SW480 (cell line): ENCODE measurements at regions not wholly inside any gene's neighbourhood (a gene's known extent, or its start where the extent isn't known, plus 50 kb on each side); places are given as distances from the start of the nearest gene placed in this dataset.
A peak's percentile ranks its signal among the peaks of the same experiment; 100 is the strongest.

Experiments used
- DNase-seq: peaks from one replicate; pipeline ENCODE4 v3.0.0-alpha.2; 2016; ENCODE audit warnings: low spot score

GRCh38 chr12:90079529-90080210 lies 371.0 kb upstream of the ATP2B1 start:
- no peak for DNase-seq

DNA sequence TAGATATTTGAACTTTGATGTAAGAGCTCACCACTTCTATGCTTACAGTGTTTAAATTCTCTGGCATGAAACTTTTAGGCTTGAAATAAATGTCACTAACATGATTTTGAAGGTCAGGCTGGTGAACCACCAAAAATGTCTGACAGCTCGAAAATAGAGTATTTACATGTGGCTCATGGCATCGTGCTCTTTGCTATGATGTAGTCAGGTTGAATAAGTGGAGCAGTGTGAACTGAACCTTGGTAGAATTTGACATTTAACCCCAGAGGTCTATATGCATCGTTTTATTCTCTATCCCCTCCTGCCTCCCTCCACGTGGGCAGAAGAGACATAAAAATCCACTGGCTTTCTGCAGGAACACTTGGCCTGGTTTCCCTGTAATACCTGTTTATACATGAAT lies 369.7 kb upstream of the ATP2B1 start:
- DNase-seq = no peak

DNA sequence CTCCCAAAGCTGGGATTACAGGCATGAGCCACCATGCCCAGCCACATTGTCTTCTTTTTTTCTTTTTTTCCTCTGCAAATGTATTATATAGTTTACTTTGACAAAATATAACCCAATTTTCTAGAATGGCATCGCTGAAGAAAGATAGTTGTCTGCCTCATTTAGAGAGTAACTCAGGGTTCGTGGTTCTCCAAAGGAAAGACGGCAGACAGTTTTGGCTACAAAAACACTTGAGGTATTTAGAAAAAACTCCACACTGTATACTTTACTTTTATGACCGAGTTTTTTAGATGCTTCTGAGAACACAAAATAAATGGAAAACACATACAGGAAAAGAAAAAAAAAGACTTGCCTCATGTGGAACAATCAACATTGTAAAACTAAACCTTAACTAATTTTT lies 369.1 kb upstream of the ATP2B1 start:
- no peak for DNase-seq

- DNase-seq = no peak
These were observed 368.2 kb upstream of the ATP2B1 start for GRCh38 chr12:90076851-90077319.

- no peak for DNase-seq
These were observed 367.0 kb upstream of the ATP2B1 start for GRCh38 chr12:90075685-90076084.

GRCh38 chr12:90074086-90074485 lies 365.4 kb upstream of the ATP2B1 start:
- no peak for DNase-seq

DNA sequence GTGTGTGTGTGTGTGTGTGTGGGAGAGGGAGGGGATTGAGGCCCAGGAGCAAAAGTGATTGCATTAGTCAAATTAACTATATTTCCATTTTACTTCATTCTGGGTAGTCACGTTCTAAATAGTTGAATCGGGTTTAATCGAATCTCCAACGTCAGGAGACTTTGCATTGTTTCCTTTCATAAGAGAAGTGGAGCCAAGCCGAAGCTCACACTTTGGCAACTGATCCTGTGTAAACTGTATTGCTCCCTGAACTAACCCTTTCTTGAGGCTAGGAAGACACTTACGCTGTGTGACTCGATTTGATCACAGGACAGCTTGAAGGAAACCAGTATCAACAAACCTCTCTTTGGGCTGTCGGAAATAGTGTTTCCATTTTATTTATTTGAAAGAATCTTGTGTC lies 363.4 kb upstream of the ATP2B1 start:
- no peak for DNase-seq

GRCh38 chr12:90069711-90070110 lies 361.1 kb upstream of the ATP2B1 start:
- no peak for DNase-seq

GRCh38 chr12:90067791-90068190 lies 359.2 kb upstream of the ATP2B1 start:
- no peak for DNase-seq

DNA sequence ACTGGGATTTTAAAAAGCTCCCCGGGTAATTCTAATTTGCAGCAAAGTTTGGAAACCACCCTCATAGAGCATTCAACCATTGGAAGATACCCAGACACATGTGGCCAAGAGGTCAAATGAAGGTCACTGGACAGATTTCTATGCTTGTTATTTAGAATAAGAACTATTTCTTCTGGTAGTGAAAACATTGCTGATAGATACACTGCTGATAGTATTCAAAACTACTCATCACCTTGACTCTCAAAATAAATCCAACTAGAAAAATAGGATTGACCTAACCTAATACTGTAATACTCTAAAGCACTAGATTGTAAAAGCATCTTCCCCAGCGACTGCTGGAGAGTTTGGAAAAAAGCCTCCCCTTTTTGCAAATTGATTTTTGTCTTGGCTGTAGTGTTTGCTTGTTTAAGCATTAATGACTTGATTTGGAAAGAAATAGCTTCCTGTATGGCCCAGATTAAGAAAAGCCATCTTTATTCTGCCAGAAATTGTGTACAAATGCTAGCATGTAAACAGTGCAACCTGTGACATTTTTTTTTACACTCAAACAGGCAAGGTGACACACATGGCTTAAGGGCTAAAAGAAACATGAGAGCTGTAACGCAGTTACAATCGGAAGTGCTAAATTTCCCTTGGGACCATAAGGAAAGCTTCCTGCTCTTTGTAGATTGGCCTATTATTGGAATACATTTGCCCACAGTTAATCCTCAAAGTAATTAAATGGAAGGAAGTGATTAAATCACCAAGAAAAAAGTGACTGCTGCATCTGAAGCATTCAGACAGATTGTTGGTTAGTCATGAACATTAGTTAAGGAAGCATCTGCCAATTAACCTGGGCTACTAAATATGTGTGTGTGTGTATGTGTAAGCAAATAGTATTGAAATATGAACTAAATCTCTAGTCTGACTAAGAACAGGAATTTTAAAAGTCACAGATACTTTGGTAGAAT lies 356.5 kb upstream of the ATP2B1 start:
- peak; percentile 62 for DNase-seq

- peak; percentile 28 for DNase-seq
These were observed 354.2 kb upstream of the ATP2B1 start for GRCh38 chr12:90062799-90063198.

- no peak for DNase-seq
These were observed 353.2 kb upstream of the ATP2B1 start for GRCh38 chr12:90061809-90062208.

GRCh38 chr12:90060031-90060430 lies 351.4 kb upstream of the ATP2B1 start:
- DNase-seq = no peak

- DNase-seq = no peak
These were observed 350.1 kb upstream of the ATP2B1 start for GRCh38 chr12:90058704-90059103.

DNA sequence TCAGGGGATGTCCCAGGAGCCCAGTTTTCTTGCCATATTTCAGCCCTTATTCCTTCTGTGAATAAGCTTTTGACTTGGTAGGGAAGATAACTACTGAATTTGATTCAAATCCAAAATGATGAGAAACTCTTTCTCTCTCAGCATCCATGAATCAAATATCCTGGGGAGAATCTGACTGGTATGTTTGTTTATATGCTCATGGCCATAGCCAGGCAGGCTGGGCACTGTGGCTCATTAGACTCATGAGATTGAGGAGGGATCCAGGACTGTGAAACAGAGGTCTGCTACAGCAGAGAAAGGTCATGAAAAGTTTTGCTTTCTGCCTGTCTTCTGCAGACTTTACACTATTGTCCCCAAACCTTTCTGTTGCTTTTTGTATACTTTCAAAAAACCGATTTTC lies 346.4 kb upstream of the ATP2B1 start:
- DNase-seq = no peak

GRCh38 chr12:90048918-90049317 lies 340.3 kb upstream of the ATP2B1 start:
- DNase-seq = no peak

GRCh38 chr12:90045559-90045958 lies 336.9 kb upstream of the ATP2B1 start:
- no peak for DNase-seq

- no peak for DNase-seq
These were observed 335.4 kb upstream of the ATP2B1 start for GRCh38 chr12:90044069-90044468.

GRCh38 chr12:90042920-90043641 lies 334.4 kb upstream of the ATP2B1 start:
- no peak for DNase-seq

- DNase-seq = no peak
These were observed 329.7 kb upstream of the ATP2B1 start for GRCh38 chr12:90038289-90038688.

DNA sequence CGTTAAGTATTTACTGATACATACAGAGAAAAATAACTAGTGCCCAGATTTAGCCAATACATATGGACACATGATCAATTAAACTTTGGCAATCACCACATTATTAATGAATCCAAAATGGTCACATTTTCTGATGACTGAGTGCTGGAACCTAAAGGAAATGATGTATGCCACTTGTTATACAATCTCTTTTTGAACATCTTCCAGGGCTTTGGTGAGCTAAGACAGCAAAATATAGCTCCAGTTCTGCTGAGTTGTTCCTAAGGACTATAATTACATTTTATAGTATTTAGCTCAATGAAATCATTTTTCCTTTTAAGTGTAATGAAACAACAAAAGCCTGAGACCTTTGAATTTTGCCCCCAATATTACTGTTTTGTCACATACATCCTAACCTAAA lies 329.1 kb upstream of the ATP2B1 start:
- DNase-seq = no peak

DNA sequence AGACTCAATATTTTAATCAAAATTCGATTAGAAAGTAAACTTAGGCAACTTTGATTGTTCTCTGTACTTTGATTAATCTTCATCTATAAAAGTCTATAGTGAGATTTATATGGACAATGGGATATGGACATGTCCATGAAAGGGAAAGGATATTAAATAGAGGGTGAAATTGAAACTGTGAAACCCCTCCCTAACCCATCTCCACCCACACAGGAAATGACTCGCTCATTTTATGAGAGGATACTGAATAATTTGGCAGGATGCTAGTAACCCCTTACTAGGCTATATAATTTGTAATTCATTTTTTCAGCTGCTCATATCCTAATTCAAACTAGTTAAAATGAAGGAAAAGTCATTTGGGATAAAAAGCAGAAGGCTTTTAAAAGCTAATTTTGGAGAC lies 328.0 kb upstream of the ATP2B1 start:
- peak; percentile 2 for DNase-seq

- no peak for DNase-seq
These were observed 322.1 kb upstream of the ATP2B1 start for GRCh38 chr12:90030726-90031125.
